Mammary epithelial cell (primary cell): ENCODE measurements at regions not wholly inside any gene's neighbourhood (a gene's known extent, or its start where the extent isn't known, plus 50 kb on each side); places are given as distances from the start of the nearest gene placed in this dataset.

Experiments used
- EZH2 ChIP-seq: IDR thresholded peaks from 2 replicates; pipeline ENCODE4 v1.6.1; 2012; ENCODE audit warnings: low read length, inconsistent platforms, borderline replicate concordance
- TF ChIP-seq, protein P1 (sequence below), 2 donors: IDR thresholded peaks in 1 of 2; conservative IDR thresholded peaks in 1 of 2; 2 replicates each; pipeline ENCODE4 v1.5.1; 2011 to 2012; ENCODE audit warnings: inconsistent platforms in 2 of 2, low read length in 2 of 2, mild to moderate bottlenecking in 2 of 2, control low read depth in 1 of 2, low read depth in 1 of 2; ENCODE audit not compliant: insufficient read depth in 1 of 2; ENCODE audit errors: extremely low read depth in 1 of 2

DNA sequence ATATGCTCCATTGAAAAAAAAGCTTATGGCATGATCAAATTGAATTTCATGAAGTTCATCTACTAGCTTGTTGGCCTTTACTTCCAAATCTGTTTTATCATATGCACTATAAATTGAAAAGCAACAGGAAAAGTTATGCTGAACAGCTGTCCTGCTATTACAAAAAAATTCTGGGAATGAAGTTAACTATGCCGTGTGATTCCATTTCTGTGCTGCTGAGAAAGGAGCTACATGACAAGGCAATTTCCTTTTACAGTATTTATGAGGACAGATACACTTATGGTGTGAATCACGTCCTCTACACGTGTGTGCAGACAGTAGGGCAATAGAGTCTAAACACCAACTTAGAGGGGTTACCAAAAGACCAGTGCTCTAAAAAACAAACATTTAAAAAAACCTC, 426.5 kb upstream of the AKR1E2 start:
- TF ChIP-seq, protein P1, sequence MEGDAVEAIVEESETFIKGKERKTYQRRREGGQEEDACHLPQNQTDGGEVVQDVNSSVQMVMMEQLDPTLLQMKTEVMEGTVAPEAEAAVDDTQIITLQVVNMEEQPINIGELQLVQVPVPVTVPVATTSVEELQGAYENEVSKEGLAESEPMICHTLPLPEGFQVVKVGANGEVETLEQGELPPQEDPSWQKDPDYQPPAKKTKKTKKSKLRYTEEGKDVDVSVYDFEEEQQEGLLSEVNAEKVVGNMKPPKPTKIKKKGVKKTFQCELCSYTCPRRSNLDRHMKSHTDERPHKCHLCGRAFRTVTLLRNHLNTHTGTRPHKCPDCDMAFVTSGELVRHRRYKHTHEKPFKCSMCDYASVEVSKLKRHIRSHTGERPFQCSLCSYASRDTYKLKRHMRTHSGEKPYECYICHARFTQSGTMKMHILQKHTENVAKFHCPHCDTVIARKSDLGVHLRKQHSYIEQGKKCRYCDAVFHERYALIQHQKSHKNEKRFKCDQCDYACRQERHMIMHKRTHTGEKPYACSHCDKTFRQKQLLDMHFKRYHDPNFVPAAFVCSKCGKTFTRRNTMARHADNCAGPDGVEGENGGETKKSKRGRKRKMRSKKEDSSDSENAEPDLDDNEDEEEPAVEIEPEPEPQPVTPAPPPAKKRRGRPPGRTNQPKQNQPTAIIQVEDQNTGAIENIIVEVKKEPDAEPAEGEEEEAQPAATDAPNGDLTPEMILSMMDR (conservative IDR thresholded peaks at IDR 0.05 in 1 of 2, IDR thresholded peaks at IDR 0.05 in 1 of 2; ENCODE audit: extremely low read depth in 1 of 2, insufficient read depth in 1 of 2, low read depth in 1 of 2, low read length in 2 of 2), result no peak
- TF ChIP-seq EZH2, result no peak
